Activated naive CD8-positive, alpha-beta T cell (primary cell): ENCODE measurements at regions not wholly inside any gene's neighbourhood (a gene's known extent, or its start where the extent isn't known, plus 50 kb on each side); places are given as distances from the start of the nearest gene placed in this dataset.
"Not testable (repeated sequence)": the region's sequence is repeated elsewhere in the genome, so short reads cannot be mapped to it uniquely, and the experiment has no call there.

ENCODE experiments used
- H3K27ac Mint-ChIP-seq: one replicate; pipeline ENCODE4 v1.8.0; 2021; ENCODE audit warnings: mixed read lengths
- H3K27me3 Mint-ChIP-seq: one replicate; pipeline ENCODE4 v1.8.0; 2021; ENCODE audit warnings: mixed read lengths
- H3K36me3 Mint-ChIP-seq: one replicate; pipeline ENCODE4 v1.8.0; 2021; ENCODE audit warnings: mixed read lengths
- H3K4me1 Mint-ChIP-seq: one replicate; pipeline ENCODE4 v1.8.0; 2021; ENCODE audit warnings: low read depth, mixed read lengths
- H3K4me3 Mint-ChIP-seq: one replicate; pipeline ENCODE4 v1.8.0; 2021; ENCODE audit warnings: mild to moderate bottlenecking, mixed read lengths
- H3K9me3 Mint-ChIP-seq: one replicate; pipeline ENCODE4 v1.8.0; 2021; ENCODE audit warnings: low read depth, mixed read lengths

DNA sequence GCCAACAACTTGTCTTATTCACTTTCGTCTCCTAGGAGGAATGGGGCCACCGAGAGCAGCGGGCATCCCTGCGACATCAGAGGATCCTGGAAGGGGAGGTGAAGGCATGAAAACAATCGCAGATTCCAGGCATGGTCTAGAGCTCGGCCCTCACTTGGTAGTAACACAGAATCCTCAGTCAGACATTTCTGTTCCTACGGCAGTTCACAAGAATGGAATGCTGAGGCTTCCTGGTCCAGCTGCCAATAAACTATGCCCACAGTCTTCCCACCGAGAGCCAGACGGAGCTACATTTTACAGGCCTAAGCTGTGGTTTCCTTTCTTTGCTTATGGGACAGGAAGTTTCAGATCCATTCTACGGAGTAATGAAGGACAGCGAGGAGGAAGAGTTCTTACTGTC is 75.8 kb downstream of the OR13A1 start:
- Mint-ChIP-seq H3K4me1 (peaks cover 24% of the 10 kb centered on the region), H3K4me3 (no peak overlapping the region), H3K27ac (no peak overlapping the region), H3K27me3 (peaks cover 1% of the 10 kb centered on the region), H3K36me3 (no peaks in the 10 kb centered on the region), H3K9me3 (no peaks in the 10 kb centered on the region)

DNA sequence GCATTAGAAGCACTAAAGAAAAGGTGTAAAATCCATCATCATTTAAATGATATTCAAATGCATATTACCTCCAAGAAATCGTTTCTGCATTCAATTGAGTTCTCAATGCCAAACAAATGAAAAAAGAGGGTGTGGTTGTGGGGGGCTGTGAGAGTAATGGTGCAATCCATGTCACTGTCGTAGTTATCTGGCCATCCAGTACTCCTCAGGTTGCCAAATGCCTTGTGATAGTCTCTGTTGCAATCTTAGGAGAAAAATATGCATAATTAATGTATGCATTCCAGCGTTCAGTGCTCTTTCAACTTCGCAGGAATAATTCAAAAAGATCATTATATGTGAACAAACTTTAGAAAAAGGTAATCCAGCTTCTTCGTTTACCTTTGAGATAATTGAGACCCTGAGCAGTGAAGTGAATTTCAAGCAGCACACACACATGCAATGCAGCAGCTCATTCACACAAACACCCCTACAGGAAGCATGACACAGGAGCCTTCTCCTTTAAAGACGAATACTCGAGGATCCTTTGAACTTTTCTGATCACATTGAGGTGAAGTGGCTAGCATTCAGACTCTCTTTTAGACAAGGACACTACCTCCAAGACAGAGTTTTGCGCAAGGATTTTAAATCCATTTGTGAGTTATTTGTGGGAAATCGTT is 73.4 kb downstream of the OR13A1 start:
- H3K4me3 Mint-ChIP-seq = no peak overlapping the region
- no peak overlapping the region for H3K27ac Mint-ChIP-seq
- H3K4me1 Mint-ChIP-seq = peaks cover 24% of the 10 kb centered on the region
- no peaks in the 10 kb centered on the region for H3K36me3 Mint-ChIP-seq
- H3K9me3 Mint-ChIP-seq = no peaks in the 10 kb centered on the region
- H3K27me3 Mint-ChIP-seq = no peaks in the 10 kb centered on the region

DNA sequence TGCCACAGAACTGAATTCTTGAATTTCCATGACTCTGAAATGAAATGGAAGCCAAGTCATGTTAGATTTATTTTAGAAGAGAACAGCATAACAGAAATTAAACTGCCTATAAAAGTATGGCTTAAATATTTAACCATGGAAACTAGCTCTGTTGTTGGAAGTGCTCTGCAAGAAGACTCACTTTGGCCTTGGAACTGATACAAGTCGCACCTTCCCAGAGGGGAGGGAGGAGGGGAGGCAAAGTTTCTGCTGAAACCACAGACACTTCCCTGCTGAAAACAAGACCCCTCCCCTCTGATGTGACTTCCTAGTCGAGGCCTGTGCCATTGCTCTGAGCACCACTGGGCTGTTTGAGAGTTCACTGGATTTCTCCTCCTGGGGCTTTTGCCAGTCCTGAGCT is 72.1 kb downstream of the OR13A1 start:
- H3K27me3 Mint-ChIP-seq = no peaks in the 10 kb centered on the region
- H3K4me1 Mint-ChIP-seq = peaks cover 23% of the 10 kb centered on the region
- H3K36me3 Mint-ChIP-seq = no peaks in the 10 kb centered on the region
- H3K4me3 Mint-ChIP-seq = no peak overlapping the region
- H3K27ac Mint-ChIP-seq = no peak overlapping the region
- H3K9me3 Mint-ChIP-seq = no peaks in the 10 kb centered on the region

DNA sequence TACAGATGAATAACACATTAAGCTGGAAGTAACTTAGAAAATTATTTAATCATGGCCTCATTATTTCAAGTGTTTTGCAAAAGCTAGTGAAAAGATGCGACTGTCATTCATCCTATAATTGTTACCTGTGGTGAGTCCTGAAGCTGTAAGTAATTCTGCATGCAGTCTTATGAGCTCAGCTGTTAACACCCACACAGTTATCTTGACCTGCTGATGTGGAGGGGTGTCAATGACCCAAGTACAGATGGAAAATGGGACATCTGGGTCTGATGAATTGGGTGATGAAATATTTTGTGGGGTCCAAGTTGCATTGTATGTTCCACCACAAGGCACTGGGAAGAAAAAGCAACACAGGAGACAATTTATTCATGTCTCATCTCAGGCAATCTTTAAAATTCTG is 68.9 kb downstream of the OR13A1 start:
- no peaks in the 10 kb centered on the region for H3K27me3 Mint-ChIP-seq
- H3K4me3 Mint-ChIP-seq = no peak overlapping the region
- H3K27ac Mint-ChIP-seq = no peak overlapping the region
- no peaks in the 10 kb centered on the region for H3K36me3 Mint-ChIP-seq
- peaks cover 12% of the 10 kb centered on the region for H3K4me1 Mint-ChIP-seq
- H3K9me3 Mint-ChIP-seq = no peaks in the 10 kb centered on the region

DNA sequence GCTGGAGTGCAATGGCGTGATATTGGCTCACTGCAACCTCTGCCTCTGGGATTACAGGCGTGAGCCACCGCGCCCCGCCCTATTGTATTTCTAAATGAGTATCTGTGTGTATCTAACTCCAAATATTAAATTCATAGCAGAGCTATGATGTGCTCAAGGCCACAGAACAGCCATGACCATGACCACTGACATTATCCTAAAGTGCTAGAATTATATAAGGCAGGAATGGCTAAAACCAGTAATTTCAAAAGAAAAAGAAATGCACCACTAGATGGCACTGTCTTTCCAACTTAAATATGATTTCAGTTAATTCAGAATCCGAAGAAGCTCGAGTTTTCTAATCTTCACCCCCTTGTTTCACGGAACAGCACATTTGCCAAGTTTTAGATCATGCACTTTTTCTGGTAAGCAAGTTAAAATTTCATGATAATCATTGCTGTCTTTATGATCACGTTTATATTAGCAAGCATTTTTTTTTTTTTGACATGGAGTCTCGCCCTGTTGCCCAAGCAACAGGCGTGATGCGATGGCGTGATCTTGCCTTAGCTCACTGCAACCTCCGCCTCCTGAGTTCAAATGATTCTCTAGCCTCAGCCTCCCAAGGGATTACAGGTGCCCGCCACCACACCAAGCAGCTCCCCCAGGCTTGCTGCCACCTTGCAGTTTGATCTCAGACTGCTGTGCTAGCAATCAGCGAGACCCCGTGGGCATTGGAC is 65.3 kb downstream of the OR13A1 start:
- no peak overlapping the region for H3K27ac Mint-ChIP-seq
- H3K27me3 Mint-ChIP-seq = no peaks in the 10 kb centered on the region
- H3K4me1 Mint-ChIP-seq = peaks cover 4% of the 10 kb centered on the region
- H3K4me3 Mint-ChIP-seq = peak overlapping the region; percentile 62
- H3K9me3 Mint-ChIP-seq = no peaks in the 10 kb centered on the region
- no peaks in the 10 kb centered on the region for H3K36me3 Mint-ChIP-seq

DNA sequence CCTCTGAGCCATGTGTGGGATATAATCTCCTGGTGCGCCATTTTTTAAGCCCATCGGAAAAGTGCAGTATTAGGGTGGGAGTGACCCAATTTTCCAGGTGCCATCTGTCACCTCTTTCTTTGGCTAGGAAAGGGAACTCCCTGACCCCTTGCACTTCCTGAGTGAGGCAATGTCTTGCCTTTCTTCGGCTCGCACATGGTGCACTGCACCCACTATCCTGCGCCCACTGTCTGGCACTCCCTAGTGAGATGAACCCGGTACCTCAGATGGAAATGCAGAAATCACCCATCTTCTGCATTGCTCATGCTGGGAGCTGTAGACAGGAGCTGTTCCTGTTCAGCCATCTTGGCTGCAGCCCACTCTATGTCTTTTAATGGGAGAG is 64.7 kb downstream of the OR13A1 start:
- H3K27ac Mint-ChIP-seq, H3K4me3 Mint-ChIP-seq, H3K36me3 Mint-ChIP-seq, H3K4me1 Mint-ChIP-seq, H3K27me3 Mint-ChIP-seq, H3K9me3 Mint-ChIP-seq: not testable (repeated sequence)
